H1 (cell line): ENCODE measurements at regions not wholly inside any gene's neighbourhood (a gene's known extent, or its start where the extent isn't known, plus 50 kb on each side); places are given as distances from the start of the nearest gene placed in this dataset.

Experiments used
- CTCF ChIA-PET: fragments of 300-600 bp; sonication (Branson Sonifier 250); formaldehyde crosslinking; loops from one replicate; lab custom pipeline; 2021; ENCODE audit not compliant: partially characterized antibody; lab: Charles Lee
- POLR2A ChIA-PET: fragments of 300-600 bp; sonication (Branson Sonifier 250); formaldehyde crosslinking; loops from one replicate; lab custom pipeline; 2021; ENCODE audit warnings: inconsistent platforms; ENCODE audit not compliant: partially characterized antibody; lab: Charles Lee
- DNase-seq, 2 experiments: peaks; one replicate each; pipeline versions ENCODE4 v3.0.0 to v3.0.0-alpha.2; 2010 to 2022; ENCODE audit warnings: low spot score in 2 of 2, low read depth in 1 of 2, mixed read lengths in 1 of 2
- FAIRE-seq: peaks from 2 replicates; lab custom pipeline; 2011; peaks lifted over from hg19 to GRCh38; lab: Jason Lieb, UNC
- H2AFZ ChIP-seq: 2 replicates; pipeline ENCODE4 v1.8.1; 2012; ENCODE audit warnings: low read length, inconsistent platforms
- H2AK5ac ChIP-seq: 2 replicates; pipeline ENCODE4 v1.6.1; 2013; ENCODE audit warnings: low read depth, low read length
- H2BK120ac ChIP-seq: replicated peaks from 2 replicates; pipeline ENCODE3; 2013; ENCODE audit warnings: low read depth, low read length, inconsistent platforms
- H2BK12ac ChIP-seq: 2 replicates; pipeline ENCODE4 v1.6.1; 2013; ENCODE audit warnings: low read depth, low read length
- H2BK15ac ChIP-seq: 2 replicates; pipeline ENCODE4 v1.6.1; 2013; ENCODE audit warnings: low read length
- H2BK20ac ChIP-seq: 2 replicates; pipeline ENCODE4 v1.6.1; 2013; ENCODE audit warnings: low read length
- H2BK5ac ChIP-seq: 2 replicates; pipeline ENCODE4 v1.6.1; 2013; ENCODE audit warnings: low read depth, low read length
- H3K14ac ChIP-seq: 2 replicates; pipeline ENCODE4 v1.6.1; 2013; ENCODE audit warnings: inconsistent platforms; ENCODE audit not compliant: insufficient read length
- H3K18ac ChIP-seq: 2 replicates; pipeline ENCODE4 v1.6.1; 2013; ENCODE audit warnings: low read length; ENCODE audit errors: extremely low read depth
- H3K23ac ChIP-seq: 2 replicates; pipeline ENCODE4 v1.6.1; 2013; ENCODE audit warnings: inconsistent platforms; ENCODE audit not compliant: insufficient read length
- H3K23me2 ChIP-seq: 2 replicates; pipeline ENCODE4 v1.6.1; 2013; ENCODE audit warnings: low read depth, low read length
- H3K27ac ChIP-seq: 2 replicates; pipeline ENCODE4 v1.6.1; 2011; ENCODE audit warnings: low read depth, low read length, inconsistent platforms
- H3K27me3 ChIP-seq, 4 experiments: replicated peaks in 1 of 4; 1 replicate in 1 of 4; 2 replicates in 3 of 4; pipeline versions ENCODE4 v1.6.1 to v1.8.1; 2011 to 2013; ENCODE audit warnings: low read length in 3 of 4, mild to moderate bottlenecking in 3 of 4, inconsistent platforms in 2 of 4, mixed read lengths in 2 of 4, moderate library complexity in 1 of 4; ENCODE audit not compliant: control insufficient read depth in 3 of 4, insufficient read depth in 3 of 4; ENCODE audit errors: extremely low read depth in 1 of 4
- H3K36me3 ChIP-seq, 4 experiments: 2 replicates each; pipeline versions ENCODE4 v1.6.1 to v1.8.1; 2011 to 2013; ENCODE audit warnings: mild to moderate bottlenecking in 4 of 4, low read length in 3 of 4, moderate library complexity in 2 of 4, control low read depth in 1 of 4, inconsistent platforms in 1 of 4; ENCODE audit not compliant: insufficient read depth in 4 of 4, control insufficient read depth in 2 of 4
- H3K4ac ChIP-seq: replicated peaks from 2 replicates; pipeline ENCODE3; 2013; ENCODE audit warnings: low read length, low read depth, mixed read lengths, inconsistent platforms; ENCODE audit not compliant: insufficient read length
- H3K4me1 ChIP-seq, 4 experiments: replicated peaks in 1 of 4; 1 replicate in 1 of 4; 2 replicates in 3 of 4; pipeline versions ENCODE4 v1.6.1 to v1.8.1; 2011 to 2013; ENCODE audit warnings: low read length in 3 of 4, inconsistent platforms in 2 of 4, mixed read lengths in 1 of 4; ENCODE audit not compliant: insufficient read depth in 4 of 4, control insufficient read depth in 3 of 4
- H3K4me2 ChIP-seq, 2 experiments: 2 replicates each; pipeline versions ENCODE4 v1.6.1 to v1.8.1; 2011 to 2013; ENCODE audit warnings: low read depth in 2 of 2, low read length in 2 of 2, control low read depth in 1 of 2, inconsistent platforms in 1 of 2, mild to moderate bottlenecking in 1 of 2; ENCODE audit not compliant: insufficient read depth in 1 of 2
- H3K4me3 ChIP-seq, 4 experiments: fragments of 200-600, 300-600 bp in 1 of 4; sonication (generic), shearing (Covaris generic), sonication (Bioruptor Twin) in 1 of 4; 2 replicates each; pipeline versions ENCODE4 v1.5.1 to v1.8.1; 2011 to 2016; ENCODE audit warnings: low read length in 4 of 4, low read depth in 3 of 4, control low read depth in 2 of 4, inconsistent platforms in 2 of 4, mild to moderate bottlenecking in 2 of 4, mixed read lengths in 1 of 4, moderate library complexity in 1 of 4; ENCODE audit not compliant: insufficient read depth in 2 of 4; ENCODE audit errors: extremely low read depth in 1 of 4
- H3K56ac ChIP-seq: replicated peaks from 2 replicates; pipeline ENCODE3; 2013; ENCODE audit warnings: low read depth, mild to moderate bottlenecking, mixed read lengths, low read length, inconsistent platforms; ENCODE audit not compliant: insufficient read length
- H3K79me1 ChIP-seq: 2 replicates; pipeline ENCODE4 v1.6.1; 2013; ENCODE audit warnings: low read depth, low read length, control low read depth
- H3K79me2 ChIP-seq, 2 experiments: 2 replicates each; pipeline versions ENCODE4 v1.6.1 to v1.8.1; 2012 to 2013; ENCODE audit warnings: low read length in 2 of 2, mild to moderate bottlenecking in 2 of 2, inconsistent platforms in 1 of 2; ENCODE audit not compliant: insufficient read depth in 2 of 2, control insufficient read depth in 1 of 2
- H3K9ac ChIP-seq, 4 experiments: replicated peaks in 1 of 4; 1 replicate in 1 of 4; 2 replicates in 3 of 4; pipeline versions ENCODE4 v1.6.1 to v1.8.1; 2011 to 2013; ENCODE audit warnings: low read depth in 3 of 4, low read length in 3 of 4, control low read depth in 2 of 4, mild to moderate bottlenecking in 2 of 4, moderate library complexity in 2 of 4, inconsistent platforms in 1 of 4; ENCODE audit errors: extremely low read depth in 1 of 4
- H3K9me3 ChIP-seq, 2 experiments: 2 replicates each; pipeline versions ENCODE4 v1.6.1 to v1.8.1; 2012 to 2013; ENCODE audit warnings: mild to moderate bottlenecking in 2 of 2, moderate library complexity in 2 of 2, control low read depth in 1 of 2, inconsistent platforms in 1 of 2, low read depth in 1 of 2, low read length in 1 of 2, mixed read lengths in 1 of 2; ENCODE audit not compliant: insufficient read depth in 2 of 2
- H4K20me1 ChIP-seq, 2 experiments: replicated peaks in 1 of 2; 2 replicates each; pipeline versions ENCODE3 to v1.8.1; 2011 to 2013; ENCODE audit warnings: inconsistent platforms in 2 of 2, low read length in 2 of 2, mild to moderate bottlenecking in 1 of 2; ENCODE audit not compliant: insufficient read depth in 2 of 2, control insufficient read depth in 1 of 2
- H4K5ac ChIP-seq: 2 replicates; pipeline ENCODE4 v1.6.1; 2013; ENCODE audit warnings: low read length, low read depth, mixed read lengths, inconsistent platforms; ENCODE audit not compliant: insufficient read length
- H4K8ac ChIP-seq: 2 replicates; pipeline ENCODE4 v1.8.0; 2013; ENCODE audit warnings: mild to moderate bottlenecking, moderate library complexity, low read length, inconsistent platforms; ENCODE audit not compliant: insufficient read depth; ENCODE audit errors: extremely low read depth
- H4K91ac ChIP-seq: replicated peaks from 2 replicates; pipeline ENCODE3; 2013; ENCODE audit warnings: low read length, mixed read lengths, inconsistent platforms; ENCODE audit not compliant: insufficient read length
- ATF3 ChIP-seq: IDR thresholded peaks from 2 replicates; pipeline ENCODE4 v1.6.1; 2011; ENCODE audit warnings: low read depth, mild to moderate bottlenecking, low read length; ENCODE audit not compliant: insufficient read depth
- HDAC6 ChIP-seq: IDR thresholded peaks from one replicate; pipeline ENCODE4 v1.7.1; 2012; ENCODE audit warnings: low read depth, mild to moderate bottlenecking, inconsistent platforms, low read length, moderate library complexity
- KDM1A ChIP-seq: fragments of 200-600, 300-600 bp; sonication (generic); IDR thresholded peaks from 2 replicates; pipeline ENCODE4 v1.7.1; 2016; ENCODE audit warnings: mild to moderate bottlenecking, low read length, borderline replicate concordance
- KDM4A ChIP-seq: IDR thresholded peaks from one replicate; pipeline ENCODE4 v1.7.1; 2012; ENCODE audit warnings: low read depth, mild to moderate bottlenecking, moderate library complexity, low read length, inconsistent platforms; ENCODE audit not compliant: severe bottlenecking
- NRF1 ChIP-seq: IDR thresholded peaks from 2 replicates; pipeline ENCODE4 v1.6.1; 2011; ENCODE audit warnings: mild to moderate bottlenecking, low read depth, low read length, improper control_type of control experiment
- SIN3A ChIP-seq, 2 experiments: IDR thresholded peaks in 1 of 2; conservative IDR thresholded peaks in 1 of 2; 2 replicates each; pipeline ENCODE4 v1.6.1; 2011 to 2012; ENCODE audit warnings: low read length in 2 of 2, improper control_type of control experiment in 1 of 2, low read depth in 1 of 2, mild to moderate bottlenecking in 1 of 2
- SRF ChIP-seq: IDR thresholded peaks from 2 replicates; pipeline ENCODE4 v1.6.1; 2011; ENCODE audit warnings: mild to moderate bottlenecking, low read depth, low read length, moderate library complexity
- ZNF274 ChIP-seq: IDR thresholded peaks from 2 replicates; pipeline ENCODE4 v1.7.0; 2012; ENCODE audit warnings: low read length, borderline replicate concordance; ENCODE audit errors: extremely low read depth
- TF ChIP-seq, protein P1 (sequence below): IDR thresholded peaks from 2 replicates; pipeline ENCODE4 v1.6.1; 2012; ENCODE audit warnings: inconsistent platforms

DNA sequence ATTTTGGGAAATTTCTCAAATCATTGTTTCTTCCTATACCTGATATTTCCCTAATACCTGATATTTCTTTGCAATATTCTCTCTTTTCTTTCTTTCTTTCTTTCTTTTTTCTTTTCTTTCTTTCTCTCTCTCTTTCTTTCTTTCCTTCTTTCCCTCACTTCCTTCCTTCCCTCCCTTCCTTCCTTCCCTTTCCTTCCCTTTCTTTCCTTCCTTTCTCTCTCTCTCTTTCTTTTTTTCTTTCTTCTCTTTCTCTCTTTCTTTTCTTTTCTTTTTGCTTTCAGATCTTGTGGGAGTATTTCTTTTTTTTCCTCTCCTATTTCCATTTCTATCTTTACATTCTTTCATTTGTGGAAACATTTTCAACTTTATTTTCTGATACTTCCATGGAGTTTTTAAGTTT, 76.1 kb upstream of the ANKEF1 start:
- no peak for DNase-seq
- no peak overlapping the region for H4K5ac ChIP-seq
- H2BK120ac ChIP-seq, result no peak overlapping the region
- no peak overlapping the region for H2BK20ac ChIP-seq
- no peak overlapping the region for H3K18ac ChIP-seq
- no peaks in the 10 kb centered on the region for H3K27me3 ChIP-seq
- H2BK12ac ChIP-seq, result no peak overlapping the region
- CTCF ChIA-PET, result interaction anchor here (1.2 to 2.7 kb wide), 2 partner anchors 9 to 46 kb away, joined by 3 to 11 read pairs; no protein-coding TSS in a partner anchor
- no peak overlapping the region for H3K27ac ChIP-seq
- TF ChIP-seq ATF3 (no peak), HDAC6 (no peak), NRF1 (no peak), KDM4A (no peak), ZNF274 (no peak), SIN3A (conservative IDR thresholded peaks at IDR 0.05 in 1 of 2, IDR thresholded peaks at IDR 0.05 in 1 of 2; ENCODE audit: low read depth in 1 of 2, low read length in 2 of 2) (no peak), KDM1A (no peak), SRF (no peak)
- TF ChIP-seq, protein P1, sequence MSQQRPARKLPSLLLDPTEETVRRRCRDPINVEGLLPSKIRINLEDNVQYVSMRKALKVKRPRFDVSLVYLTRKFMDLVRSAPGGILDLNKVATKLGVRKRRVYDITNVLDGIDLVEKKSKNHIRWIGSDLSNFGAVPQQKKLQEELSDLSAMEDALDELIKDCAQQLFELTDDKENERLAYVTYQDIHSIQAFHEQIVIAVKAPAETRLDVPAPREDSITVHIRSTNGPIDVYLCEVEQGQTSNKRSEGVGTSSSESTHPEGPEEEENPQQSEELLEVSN, result no peak
- TF ChIP-seq, all 59 proteins: peak for 0
- Histone ChIP-seq H2AK5ac (no peak overlapping the region), H2AFZ (no peak overlapping the region), H3K4me1 (peaks cover 0 to 4% (median 0%) of the 10 kb centered on the region in 4 experiments; a peak in 1 of 7 replicates), H3K23ac (no peak overlapping the region), H3K23me2 (no peaks in the 10 kb centered on the region), H3K4me2 (no peak overlapping the region), H4K8ac (no peak overlapping the region), H3K4ac (no peak overlapping the region), H2BK15ac (no peak overlapping the region), H3K79me2 (no peaks in the 10 kb centered on the region), H3K56ac (no peak overlapping the region), H3K9me3 (no peaks in the 10 kb centered on the region), H3K79me1 (no peaks in the 10 kb centered on the region), H4K20me1 (no peaks in the 10 kb centered on the region), H3K4me3 (no peak overlapping the region), H4K91ac (no peak overlapping the region), H3K9ac (no peak overlapping the region), H3K14ac (no peak overlapping the region), H3K36me3 (no peaks in the 10 kb centered on the region), H2BK5ac (no peak overlapping the region)
- no peak for FAIRE-seq
- POLR2A ChIA-PET, result no interaction called here
